A549 (cell line): ENCODE measurements at regions not wholly inside any gene's neighbourhood (a gene's known extent, or its start where the extent isn't known, plus 50 kb on each side); places are given as distances from the start of the nearest gene placed in this dataset.
"Not testable (repeated sequence)": the region's sequence is repeated elsewhere in the genome, so short reads cannot be mapped to it uniquely, and the experiment has no call there.

Experiments used
- CTCF ChIP-seq: fragments of >200 bp; sonication (Bioruptor Twin); formaldehyde crosslinking; IDR thresholded peaks from 3 replicates; pipeline ENCODE4 v1.5.1; 2016
- JUNB ChIP-seq: fragments of >200 bp; sonication (Bioruptor Twin); formaldehyde crosslinking; IDR thresholded peaks from 2 replicates; pipeline ENCODE4 v1.6.1; 2016
- NFE2L2 ChIP-seq: fragments of 150-350 bp; conservative IDR thresholded peaks from 2 replicates; pipeline ENCODE4 v1.6.1; 2014; ENCODE audit warnings: low read length
- POLR2A ChIP-seq: IDR thresholded peaks from 2 replicates; pipeline ENCODE4 v1.6.1; 2012; ENCODE audit warnings: mild to moderate bottlenecking, low read length
- RFX5 ChIP-seq: fragments of 450-650 bp; IDR thresholded peaks from 2 replicates; pipeline ENCODE4 v1.7.1; 2014; ENCODE audit warnings: antibody characterized with exemption, mild to moderate bottlenecking, moderate library complexity
- ZSCAN20 ChIP-seq: fragments of 250-450 bp; sonication (Bioruptor Pico); IDR thresholded peaks from 2 replicates; pipeline ENCODE4 v1.8.0; 2022; ENCODE audit warnings: mild to moderate bottlenecking, moderate library complexity

DNA sequence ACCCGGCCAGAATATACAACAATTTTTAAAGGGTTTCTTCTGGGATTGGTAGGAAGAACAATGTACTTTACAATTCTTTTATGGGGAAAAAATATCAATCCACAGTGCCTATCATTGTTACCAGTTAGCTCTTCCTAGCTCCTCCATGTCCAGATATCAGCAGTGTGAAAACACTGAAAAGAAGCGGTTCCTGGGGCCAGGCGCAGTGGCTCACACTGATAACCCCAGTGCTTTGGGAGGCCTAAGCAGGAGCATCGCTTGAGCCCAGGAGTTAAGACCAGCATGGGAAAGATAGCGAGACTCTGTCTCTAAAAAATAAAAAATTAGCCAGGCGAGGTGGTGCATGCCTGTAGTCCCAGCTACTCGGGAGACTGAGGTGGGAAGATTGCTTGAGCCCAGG, 114.5 kb upstream of the VOPP1 start:
- not testable (repeated sequence) for TF ChIP-seq ZSCAN20 (CRISPR knock-in tag); CTCF; NFE2L2; POLR2A; JUNB; RFX5
